22Rv1 (cell line): ENCODE measurements at regions not wholly inside any gene's neighbourhood (a gene's known extent, or its start where the extent isn't known, plus 50 kb on each side); places are given as distances from the start of the nearest gene placed in this dataset.

Source experiments
- CTCF ChIP-seq: fragments of 450-650 bp; IDR thresholded peaks from 2 replicates; pipeline ENCODE4 v1.5.1; 2017; ENCODE audit warnings: mild to moderate bottlenecking
- ZFX ChIP-seq: fragments of 450-650 bp; IDR thresholded peaks from 2 replicates; pipeline ENCODE4 v1.6.1; 2017; ENCODE audit warnings: antibody characterized with exemption, borderline replicate concordance

GRCh38 chr6:120992257-120992656, 342.0 kb downstream of the TBC1D32 start:
- no peak for TF ChIP-seq CTCF
- TF ChIP-seq ZFX, result no peak
